Activated CD8-positive, alpha-beta T cell treated with anti-CD3 and anti-CD28 coated beads for 36 hours (primary cell): ENCODE measurements at regions not wholly inside any gene's neighbourhood (a gene's known extent, or its start where the extent isn't known, plus 50 kb on each side); places are given as distances from the start of the nearest gene placed in this dataset.

Experiments used
- ATAC-seq: fragments of 200-7000 bp; cut with Tn5 transposase; one replicate; pipeline ENCODE4 v1.10.0; 2021; ENCODE audit warnings: mild to moderate bottlenecking, moderate library complexity
- CTCF ChIA-PET: fragments of 350-600 bp; sonication (Branson Sonifier 250); formaldehyde crosslinking; loops from one replicate; lab custom pipeline; 2021; ENCODE audit warnings: antibody characterized with exemption; lab: Charles Lee
- POLR2A ChIA-PET: fragments of 350-600 bp; sonication (Branson Sonifier 250); formaldehyde crosslinking; loops from one replicate; lab custom pipeline; 2021; ENCODE audit warnings: antibody characterized with exemption; lab: Charles Lee
- DNase-seq: peaks from one replicate; pipeline ENCODE4 v3.0.0-alpha.2; 2020
- H3K27ac Mint-ChIP-seq: one replicate; pipeline ENCODE4 v1.8.0; 2021; ENCODE audit warnings: mild to moderate bottlenecking, mixed read lengths
- H3K27me3 Mint-ChIP-seq: one replicate; pipeline ENCODE4 v1.8.0; 2021; ENCODE audit warnings: mixed read lengths
- H3K36me3 Mint-ChIP-seq: one replicate; pipeline ENCODE4 v1.8.0; 2021; ENCODE audit warnings: low read depth, mixed read lengths
- H3K4me1 Mint-ChIP-seq: one replicate; pipeline ENCODE4 v1.8.0; 2021; ENCODE audit warnings: low read depth, mixed read lengths
- H3K4me3 Mint-ChIP-seq: one replicate; pipeline ENCODE4 v1.8.0; 2021; ENCODE audit warnings: mild to moderate bottlenecking, moderate library complexity, mixed read lengths
- H3K9me3 Mint-ChIP-seq: one replicate; pipeline ENCODE4 v1.8.0; 2021; ENCODE audit warnings: mixed read lengths
- CTCF ChIP-seq: fragments of 200-600 bp; IDR thresholded peaks from one replicate; pipeline ENCODE4 v1.8.0; 2022; ENCODE audit warnings: antibody characterized with exemption, mild to moderate bottlenecking
- intact Hi-C: fragments of 100-400 bp; cut with micrococcal nuclease; formaldehyde crosslinking; loops from one replicate; pipeline ENCODE4 v1.10.0; 2022

DNA sequence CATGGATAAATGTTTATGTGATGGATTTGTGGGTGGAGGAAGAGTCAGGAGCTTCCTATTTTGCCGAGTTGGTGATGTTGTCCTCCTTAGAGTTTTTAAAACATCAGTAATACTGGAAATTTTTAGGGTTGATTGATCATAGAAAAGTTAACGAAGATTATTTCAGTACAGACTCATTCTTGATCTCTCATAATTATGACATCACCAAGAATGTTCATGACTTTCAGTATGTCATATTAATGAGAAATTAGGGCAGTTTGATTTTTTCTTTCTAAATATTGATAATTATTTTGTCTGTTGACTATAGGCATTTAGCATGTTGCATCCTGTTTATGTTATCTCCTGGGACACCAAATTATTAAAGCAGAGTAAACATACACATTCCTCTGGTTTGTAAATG, 512.2 kb downstream of the CD109 start:
- no peak for ATAC-seq
- CTCF ChIA-PET = no interaction called here

GRCh38 chr6:74199215-74199915, 503.4 kb downstream of the CD109 start:
- Mint-ChIP-seq H3K9me3 (no peaks in the 10 kb centered on the region), H3K4me3 (no peak overlapping the region), H3K4me1 (no peaks in the 10 kb centered on the region), H3K27me3 (no peaks in the 10 kb centered on the region), H3K36me3 (no peaks in the 10 kb centered on the region), H3K27ac (no peak overlapping the region)
- no peak for TF ChIP-seq CTCF
- CTCF ChIA-PET = no interaction called here
- no peak for DNase-seq
- intact Hi-C loops = no loop called here
- POLR2A ChIA-PET = no interaction called here
- ATAC-seq = no peak

More for the DNA sequence above, 512.2 kb downstream of the CD109 start:
- POLR2A ChIA-PET = no interaction called here
- H3K4me1 Mint-ChIP-seq = no peaks in the 10 kb centered on the region
- H3K27me3 Mint-ChIP-seq = no peaks in the 10 kb centered on the region
- H3K9me3 Mint-ChIP-seq = peaks cover 7% of the 10 kb centered on the region
- no peak overlapping the region for H3K4me3 Mint-ChIP-seq
- intact Hi-C loops = no loop called here
- TF ChIP-seq CTCF = no peak
- H3K27ac Mint-ChIP-seq = no peak overlapping the region
- H3K36me3 Mint-ChIP-seq = no peaks in the 10 kb centered on the region
- DNase-seq = no peak

DNA sequence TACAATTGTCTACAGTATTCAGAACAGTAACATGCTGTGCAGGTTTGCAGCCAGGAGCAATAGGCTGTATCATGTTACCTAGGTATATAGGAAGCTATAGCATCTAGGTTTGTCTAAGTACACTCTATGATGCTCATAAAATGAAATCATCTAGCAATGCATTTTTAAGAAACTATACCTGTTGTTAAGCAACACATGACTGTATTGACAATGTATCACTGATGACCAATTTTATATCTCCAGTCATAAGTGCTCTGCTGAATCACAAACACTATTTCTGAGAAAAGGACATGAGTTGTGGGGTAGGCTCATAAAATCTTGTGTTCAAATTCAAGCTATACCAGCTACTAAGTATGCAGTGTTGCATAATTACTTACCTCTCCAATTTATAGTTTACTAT, 501.3 kb downstream of the CD109 start:
- H3K27me3 Mint-ChIP-seq = no peaks in the 10 kb centered on the region
- H3K4me3 Mint-ChIP-seq = no peak overlapping the region
- H3K4me1 Mint-ChIP-seq = no peaks in the 10 kb centered on the region
- POLR2A ChIA-PET = no interaction called here
- H3K27ac Mint-ChIP-seq = no peak overlapping the region
- H3K9me3 Mint-ChIP-seq = no peaks in the 10 kb centered on the region
- no peak for TF ChIP-seq CTCF
- CTCF ChIA-PET = no interaction called here
- intact Hi-C loops = no loop called here
- no peak for DNase-seq
- no peaks in the 10 kb centered on the region for H3K36me3 Mint-ChIP-seq
- ATAC-seq = no peak

DNA sequence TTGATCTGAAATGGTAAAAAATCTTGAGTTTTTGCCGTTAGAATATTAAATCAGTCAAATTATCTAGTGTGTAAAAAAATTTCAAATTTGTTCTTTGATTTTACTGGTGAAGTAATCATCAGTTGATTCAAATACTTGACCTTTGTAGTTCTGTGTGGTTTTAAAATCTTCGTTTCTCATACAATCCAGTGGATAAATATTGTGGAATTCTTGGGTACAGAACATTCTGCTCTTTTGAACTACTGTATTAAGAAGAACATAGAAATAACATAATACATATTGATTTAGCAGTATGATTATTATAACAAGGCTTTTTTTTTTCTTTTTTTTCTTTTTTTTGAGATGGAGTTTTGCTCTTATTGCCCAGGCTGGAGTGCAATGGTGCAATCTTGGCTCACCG, 491.8 kb downstream of the CD109 start:
- Mint-ChIP-seq H3K27me3 (no peaks in the 10 kb centered on the region), H3K27ac (no peak overlapping the region), H3K4me1 (no peaks in the 10 kb centered on the region), H3K36me3 (no peaks in the 10 kb centered on the region), H3K4me3 (no peak overlapping the region), H3K9me3 (no peaks in the 10 kb centered on the region)
- ChIA-PET CTCF (no interaction called here), POLR2A (no interaction called here)
- no peak for DNase-seq
- intact Hi-C loops = no loop called here
- no peak for TF ChIP-seq CTCF
- no peak for ATAC-seq

DNA sequence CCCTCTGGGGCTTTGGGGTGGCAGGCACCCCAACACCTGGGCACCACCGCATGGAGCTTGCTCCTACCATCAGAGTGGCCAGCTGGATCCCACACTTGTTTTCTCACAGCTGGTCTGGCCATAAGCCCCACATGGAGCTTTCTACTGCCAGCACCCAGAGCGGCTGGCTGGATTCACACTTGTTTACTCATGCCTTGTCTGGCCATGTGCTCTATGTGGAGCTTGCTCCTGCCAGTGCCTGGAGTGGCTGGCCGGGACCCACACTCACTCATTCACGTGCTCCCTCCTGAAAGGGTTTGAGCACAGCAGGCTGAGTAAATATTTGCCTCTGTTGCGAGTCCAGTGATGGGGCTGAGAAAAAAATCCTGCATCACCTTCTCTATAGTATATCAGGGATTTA, 487.0 kb downstream of the CD109 start:
- H3K27ac Mint-ChIP-seq = no peak overlapping the region
- POLR2A ChIA-PET = no interaction called here
- no peak for TF ChIP-seq CTCF
- DNase-seq (no peak), ATAC-seq (no peak)
- no peaks in the 10 kb centered on the region for H3K27me3 Mint-ChIP-seq
- no peaks in the 10 kb centered on the region for H3K36me3 Mint-ChIP-seq
- intact Hi-C loops = no loop called here
- CTCF ChIA-PET = no interaction called here
- no peaks in the 10 kb centered on the region for H3K9me3 Mint-ChIP-seq
- no peak overlapping the region for H3K4me3 Mint-ChIP-seq
- H3K4me1 Mint-ChIP-seq = no peaks in the 10 kb centered on the region
